Left ventricle myocardium inferior (tissue), 1 donor: ENCODE measurements at regions not wholly inside any gene's neighbourhood (a gene's known extent, or its start where the extent isn't known, plus 50 kb on each side); places are given as distances from the start of the nearest gene placed in this dataset.

Source experiments
- DNase-seq: peaks from one replicate; pipeline ENCODE4 v3.0.0-alpha.2; 2020
- H3K27ac ChIP-seq: fragments of 200-600 bp; replicated peaks from 2 replicates; pipeline ENCODE4 v1.8.0; 2021
- H3K27me3 ChIP-seq: fragments of 200-600 bp; 2 replicates; pipeline ENCODE4 v1.8.0; 2021; ENCODE audit warnings: low read depth
- H3K36me3 ChIP-seq: fragments of 200-600 bp; 2 replicates; pipeline ENCODE4 v1.8.0; 2021
- H3K4me1 ChIP-seq: fragments of 200-600 bp; 2 replicates; pipeline ENCODE4 v1.8.0; 2021
- H3K4me3 ChIP-seq: fragments of 200-600 bp; 2 replicates; pipeline ENCODE4 v1.8.0; 2021; ENCODE audit warnings: mild to moderate bottlenecking, moderate library complexity
- H3K9me3 ChIP-seq: fragments of 200-600 bp; replicated peaks from 2 replicates; pipeline ENCODE4 v1.8.0; 2021
- CTCF ChIP-seq: fragments of 200-600 bp; IDR thresholded peaks from 2 replicates; pipeline ENCODE4 v1.8.0; 2021; ENCODE audit warnings: antibody characterized with exemption, mild to moderate bottlenecking, borderline replicate concordance
- intact Hi-C: fragments of 100-400 bp; cut with micrococcal nuclease; formaldehyde crosslinking; loops from one replicate; pipeline ENCODE4 v1.11.0; 2022
- donor health status: DM: no; HTN: yes; CAD: no; lungs with severe emphysema.

GRCh38 chr2:6657855-6658254 lies 207.9 kb downstream of the CMPK2 start:
- no peak for DNase-seq
- Histone ChIP-seq H3K4me1 (peaks cover 5% of the 10 kb centered on the region), H3K27me3 (no peaks in the 10 kb centered on the region), H3K36me3 (no peaks in the 10 kb centered on the region), H3K9me3 (no peaks in the 10 kb centered on the region), H3K4me3 (no peak overlapping the region), H3K27ac (no peak overlapping the region)
- intact Hi-C loops = no loop called here
- TF ChIP-seq CTCF = no peak

GRCh38 chr2:6664332-6665061 lies 201.2 kb downstream of the CMPK2 start:
- no peak for TF ChIP-seq CTCF
- Histone ChIP-seq H3K4me3 (no peak overlapping the region), H3K4me1 (peaks cover 12% of the 10 kb centered on the region), H3K9me3 (no peaks in the 10 kb centered on the region), H3K36me3 (no peaks in the 10 kb centered on the region), H3K27me3 (no peaks in the 10 kb centered on the region), H3K27ac (no peak overlapping the region)
- DNase-seq = no peak
- intact Hi-C loops = no loop called here

- no peaks in the 10 kb centered on the region for H3K36me3 ChIP-seq
- H3K27me3 ChIP-seq = no peaks in the 10 kb centered on the region
- no peak overlapping the region for H3K4me3 ChIP-seq
- H3K27ac ChIP-seq = no peak overlapping the region
- H3K9me3 ChIP-seq = no peaks in the 10 kb centered on the region
- H3K4me1 ChIP-seq = peaks cover 12% of the 10 kb centered on the region
- intact Hi-C loops = no loop called here
- DNase-seq = no peak
- no peak for TF ChIP-seq CTCF
These were observed 200.3 kb downstream of the CMPK2 start for GRCh38 chr2:6665093-6666045.

GRCh38 chr2:6667326-6667725 lies 198.4 kb downstream of the CMPK2 start:
- TF ChIP-seq CTCF = no peak
- no peak for DNase-seq
- intact Hi-C loops = no loop called here
- H3K36me3 ChIP-seq = no peaks in the 10 kb centered on the region
- no peaks in the 10 kb centered on the region for H3K9me3 ChIP-seq
- no peak overlapping the region for H3K4me3 ChIP-seq
- no peaks in the 10 kb centered on the region for H3K27me3 ChIP-seq
- H3K4me1 ChIP-seq = peaks cover 12% of the 10 kb centered on the region
- H3K27ac ChIP-seq = no peak overlapping the region

GRCh38 chr2:6671913-6672312 lies 193.8 kb downstream of the CMPK2 start:
- Histone ChIP-seq H3K27me3 (peaks cover 5% of the 10 kb centered on the region), H3K36me3 (no peaks in the 10 kb centered on the region), H3K27ac (no peak overlapping the region), H3K4me1 (no peaks in the 10 kb centered on the region), H3K9me3 (no peaks in the 10 kb centered on the region), H3K4me3 (no peak overlapping the region)
- intact Hi-C loops = no loop called here
- DNase-seq = no peak
- TF ChIP-seq CTCF = no peak
